ENCODE measurements at regions not wholly inside any gene's neighbourhood (a gene's known extent, or its start where the extent isn't known, plus 50 kb on each side); places are given as distances from the start of the nearest gene placed in this dataset.

DNA sequence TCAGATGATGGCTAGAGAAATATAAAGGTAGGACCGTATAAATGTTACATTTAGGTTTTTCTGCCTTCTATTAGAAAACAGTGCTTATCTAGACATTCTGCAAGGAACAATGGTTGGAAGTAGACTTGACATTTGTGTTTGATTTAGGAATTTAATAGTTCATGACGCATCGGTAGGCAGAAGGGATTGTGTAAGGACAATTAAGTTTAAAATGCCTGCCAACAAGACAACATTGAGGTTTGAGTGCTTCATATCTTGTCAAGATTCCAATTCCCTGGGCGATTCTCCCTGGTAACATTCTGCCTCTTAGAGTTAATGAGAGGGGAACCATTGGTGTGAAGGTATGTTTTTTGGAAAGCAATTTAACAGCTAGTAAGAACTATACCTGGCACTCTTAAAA lies 186.8 kb upstream of the RBM19 start:
- TF ChIP-seq, protein P1, sequence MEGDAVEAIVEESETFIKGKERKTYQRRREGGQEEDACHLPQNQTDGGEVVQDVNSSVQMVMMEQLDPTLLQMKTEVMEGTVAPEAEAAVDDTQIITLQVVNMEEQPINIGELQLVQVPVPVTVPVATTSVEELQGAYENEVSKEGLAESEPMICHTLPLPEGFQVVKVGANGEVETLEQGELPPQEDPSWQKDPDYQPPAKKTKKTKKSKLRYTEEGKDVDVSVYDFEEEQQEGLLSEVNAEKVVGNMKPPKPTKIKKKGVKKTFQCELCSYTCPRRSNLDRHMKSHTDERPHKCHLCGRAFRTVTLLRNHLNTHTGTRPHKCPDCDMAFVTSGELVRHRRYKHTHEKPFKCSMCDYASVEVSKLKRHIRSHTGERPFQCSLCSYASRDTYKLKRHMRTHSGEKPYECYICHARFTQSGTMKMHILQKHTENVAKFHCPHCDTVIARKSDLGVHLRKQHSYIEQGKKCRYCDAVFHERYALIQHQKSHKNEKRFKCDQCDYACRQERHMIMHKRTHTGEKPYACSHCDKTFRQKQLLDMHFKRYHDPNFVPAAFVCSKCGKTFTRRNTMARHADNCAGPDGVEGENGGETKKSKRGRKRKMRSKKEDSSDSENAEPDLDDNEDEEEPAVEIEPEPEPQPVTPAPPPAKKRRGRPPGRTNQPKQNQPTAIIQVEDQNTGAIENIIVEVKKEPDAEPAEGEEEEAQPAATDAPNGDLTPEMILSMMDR (IDR thresholded peaks at IDR 0.05) = no peak
- no peak for TF ChIP-seq POLR2A (IDR thresholded peaks at IDR 0.05)

Measured in heart left ventricle (tissue), 13 donors.